22Rv1 (cell line): ENCODE measurements at regions not wholly inside any gene's neighbourhood (a gene's known extent, or its start where the extent isn't known, plus 50 kb on each side); places are given as distances from the start of the nearest gene placed in this dataset.
"Not testable (repeated sequence)": the region's sequence is repeated elsewhere in the genome, so short reads cannot be mapped to it uniquely, and the experiment has no call there.

Experiments used
- CTCF ChIP-seq: fragments of 450-650 bp; IDR thresholded peaks from 2 replicates; pipeline ENCODE4 v1.5.1; 2017; ENCODE audit warnings: mild to moderate bottlenecking
- ZFX ChIP-seq: fragments of 450-650 bp; IDR thresholded peaks from 2 replicates; pipeline ENCODE4 v1.6.1; 2017; ENCODE audit warnings: antibody characterized with exemption, borderline replicate concordance

DNA sequence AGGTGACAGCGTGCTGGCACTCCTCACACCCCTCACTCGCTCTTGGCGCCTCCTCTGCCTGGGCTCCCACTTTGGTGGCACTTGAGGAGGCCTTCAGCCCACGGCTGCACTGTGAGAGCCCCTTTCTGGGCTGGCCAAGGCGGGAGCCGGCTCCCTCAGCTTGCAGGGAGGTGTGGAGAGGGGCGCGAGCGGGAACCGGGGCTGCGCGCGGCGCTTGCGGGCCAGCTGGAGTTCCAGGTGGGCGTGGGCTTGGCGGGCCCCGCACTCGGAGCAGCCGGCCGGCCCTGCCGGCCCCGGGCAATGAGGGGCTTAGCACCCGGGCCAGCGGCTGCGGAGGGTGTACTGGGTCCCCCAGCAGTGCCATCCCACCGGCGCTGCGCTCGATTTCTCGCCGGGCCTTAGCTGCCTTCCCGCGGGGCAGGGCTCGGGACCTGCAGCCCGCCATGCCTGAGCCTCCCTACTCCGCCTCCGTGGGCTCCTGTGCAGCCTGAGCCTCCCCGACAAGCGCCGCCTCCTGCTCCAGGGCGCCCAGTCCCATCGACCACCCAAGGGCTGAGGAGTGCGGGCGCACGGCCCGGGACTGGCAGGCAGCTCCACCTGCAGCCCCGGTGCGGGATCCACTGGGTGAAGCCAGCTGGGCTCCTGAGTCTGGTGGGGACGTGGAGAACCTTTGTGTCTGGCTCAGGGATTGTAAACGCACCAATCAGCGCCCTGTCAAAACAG is 247.7 kb upstream of the SLIT2 start:
- not testable (repeated sequence) for TF ChIP-seq CTCF, ZFX
